ENCODE measurements at regions not wholly inside any gene's neighbourhood (a gene's known extent, or its start where the extent isn't known, plus 50 kb on each side); places are given as distances from the start of the nearest gene placed in this dataset.
A peak's percentile ranks its signal among the peaks of the same experiment; 100 is the strongest.

- Histone ChIP-seq H3K9ac (ENCODE audit: extremely low read depth, low read length, poor library complexity, severe bottlenecking) (no peak overlapping the region), H3K27me3 (ENCODE audit: control insufficient read depth, insufficient read depth, low read length, poor library complexity, severe bottlenecking) (no peaks in the 10 kb centered on the region), H3K9me3 (ENCODE audit: control insufficient read depth, low read length) (no peaks in the 10 kb centered on the region), H3K4me3 (ENCODE audit: low read length) (no peak overlapping the region), H3K36me3 (ENCODE audit: control insufficient read depth, insufficient read depth, low read length) (no peaks in the 10 kb centered on the region), H3K27ac (ENCODE audit: low read depth, low read length) (no peak overlapping the region), H3K4me1 (ENCODE audit: control insufficient read depth, insufficient read depth, low read length) (no peaks in the 10 kb centered on the region)
- DNase-seq = no peak
- no peak for TF ChIP-seq CTCF (conservative IDR thresholded peaks at IDR 0.05)
- Mint-ChIP-seq H3K4me1 (peaks cover 7% of the 10 kb centered on the region), H3K27ac (peak overlapping the region; percentile 7), H3K4me3 (no peak overlapping the region), H3K36me3 (ENCODE audit: low read depth) (no peaks in the 10 kb centered on the region), H3K27me3 (ENCODE audit: insufficient read depth) (no peaks in the 10 kb centered on the region), H3K9me3 (no peaks in the 10 kb centered on the region)
- WGBS, 2 experiments (ENCODE audit: insufficient coverage in 1 of 2, insufficient read length in 1 of 2) = 72% methylated on average over 2 of the region's 2 CpGs; no CpG with 5 or more reads in 1 of the 2 experiments
These were observed 126.2 kb downstream of the NR4A2 start for GRCh38 chr2:156206355-156206754.

GRCh38 chr2:156199588-156199987 lies 132.9 kb downstream of the NR4A2 start:
- H3K27me3 Mint-ChIP-seq (ENCODE audit: insufficient read depth) = no peaks in the 10 kb centered on the region
- H3K4me3 ChIP-seq (ENCODE audit: low read length) = no peak overlapping the region
- no peaks in the 10 kb centered on the region for H3K9me3 ChIP-seq (ENCODE audit: control insufficient read depth, low read length)
- no peak overlapping the region for H3K4me3 Mint-ChIP-seq
- H3K4me1 ChIP-seq (ENCODE audit: control insufficient read depth, insufficient read depth, low read length) = no peaks in the 10 kb centered on the region
- no peaks in the 10 kb centered on the region for H3K36me3 ChIP-seq (ENCODE audit: control insufficient read depth, insufficient read depth, low read length)
- no peaks in the 10 kb centered on the region for H3K36me3 Mint-ChIP-seq (ENCODE audit: low read depth)
- H3K4me1 Mint-ChIP-seq = no peaks in the 10 kb centered on the region
- H3K9ac ChIP-seq (ENCODE audit: extremely low read depth, low read length, poor library complexity, severe bottlenecking) = no peak overlapping the region
- H3K9me3 Mint-ChIP-seq = no peaks in the 10 kb centered on the region
- H3K27ac ChIP-seq (ENCODE audit: low read depth, low read length) = no peak overlapping the region
- no peak for DNase-seq
- TF ChIP-seq CTCF (conservative IDR thresholded peaks at IDR 0.05) = no peak
- no peak overlapping the region for H3K27ac Mint-ChIP-seq
- no peaks in the 10 kb centered on the region for H3K27me3 ChIP-seq (ENCODE audit: control insufficient read depth, insufficient read depth, low read length, poor library complexity, severe bottlenecking)

- H3K4me1 Mint-ChIP-seq = no peaks in the 10 kb centered on the region
- no peak overlapping the region for H3K27ac Mint-ChIP-seq
- no peaks in the 10 kb centered on the region for H3K9me3 Mint-ChIP-seq
- no peak overlapping the region for H3K4me3 Mint-ChIP-seq
- DNase-seq = no peak
- no peak for TF ChIP-seq CTCF (conservative IDR thresholded peaks at IDR 0.05)
- 88% methylated on average over 1 of the region's 1 CpG; no CpG with 5 or more reads in 1 of the 2 experiments for WGBS, 2 experiments (ENCODE audit: insufficient coverage in 1 of 2, insufficient read length in 1 of 2)
- H3K27me3 ChIP-seq (ENCODE audit: control insufficient read depth, insufficient read depth, low read length, poor library complexity, severe bottlenecking) = no peaks in the 10 kb centered on the region
- no peaks in the 10 kb centered on the region for H3K36me3 Mint-ChIP-seq (ENCODE audit: low read depth)
- H3K9me3 ChIP-seq (ENCODE audit: control insufficient read depth, low read length) = no peaks in the 10 kb centered on the region
- no peak overlapping the region for H3K9ac ChIP-seq (ENCODE audit: extremely low read depth, low read length, poor library complexity, severe bottlenecking)
- no peaks in the 10 kb centered on the region for H3K4me1 ChIP-seq (ENCODE audit: control insufficient read depth, insufficient read depth, low read length)
- no peaks in the 10 kb centered on the region for H3K27me3 Mint-ChIP-seq (ENCODE audit: insufficient read depth)
- H3K27ac ChIP-seq (ENCODE audit: low read depth, low read length) = no peak overlapping the region
- no peaks in the 10 kb centered on the region for H3K36me3 ChIP-seq (ENCODE audit: control insufficient read depth, insufficient read depth, low read length)
- no peak overlapping the region for H3K4me3 ChIP-seq (ENCODE audit: low read length)
These were observed 136.5 kb downstream of the NR4A2 start for GRCh38 chr2:156196031-156196430.

All from endodermal cell (in vitro differentiated cells).